DMS53 treated with DMSO at 0.1 percent for 48 hours (cell line): ENCODE measurements at regions not wholly inside any gene's neighbourhood (a gene's known extent, or its start where the extent isn't known, plus 50 kb on each side); places are given as distances from the start of the nearest gene placed in this dataset.

Experiments used
- DNase-seq: peaks from one replicate; lab custom pipeline; 2025; ENCODE audit not compliant: unreplicated experiment; lab: John Stamatoyannopoulos, UW

DNA sequence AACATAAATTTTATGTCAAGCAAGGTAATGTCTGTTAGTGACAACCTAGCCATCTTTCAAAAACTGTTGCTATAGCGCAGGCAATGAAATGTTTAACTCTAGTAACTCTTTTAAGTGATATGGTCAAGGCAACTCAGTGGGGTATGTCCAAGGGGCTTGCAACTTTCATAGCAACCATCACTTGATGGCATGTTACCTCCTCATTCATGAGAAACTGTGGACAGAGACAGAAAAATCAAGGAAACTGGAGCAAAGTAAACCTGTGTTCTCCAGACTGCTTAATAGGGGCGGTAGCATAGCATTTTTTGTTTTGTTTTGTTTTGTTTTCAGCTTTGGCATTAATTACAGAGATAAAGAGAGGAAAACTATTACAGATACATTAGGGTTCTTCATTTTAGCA lies 1456.8 kb upstream of the AGA start:
- no peak for DNase-seq

DNA sequence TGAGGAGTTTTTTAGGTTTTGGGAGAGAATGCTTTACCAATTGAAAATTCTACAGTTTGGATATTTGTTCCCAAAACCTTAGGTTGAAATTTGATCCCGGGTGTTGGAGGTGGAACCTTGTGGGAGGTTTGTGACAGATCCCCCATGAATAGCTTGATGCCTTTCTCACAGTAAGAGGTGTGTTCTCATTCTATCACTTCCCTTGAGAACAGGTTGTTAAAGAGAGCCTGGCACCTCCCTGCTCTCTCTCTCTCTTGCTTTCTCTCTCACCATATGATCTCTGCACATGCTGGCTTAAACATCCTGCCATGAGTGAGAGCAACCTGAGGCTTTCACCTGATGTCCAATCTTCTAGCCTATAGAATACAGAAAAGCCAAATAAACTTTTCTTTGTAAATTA lies 1475.5 kb upstream of the AGA start:
- no peak for DNase-seq

DNA sequence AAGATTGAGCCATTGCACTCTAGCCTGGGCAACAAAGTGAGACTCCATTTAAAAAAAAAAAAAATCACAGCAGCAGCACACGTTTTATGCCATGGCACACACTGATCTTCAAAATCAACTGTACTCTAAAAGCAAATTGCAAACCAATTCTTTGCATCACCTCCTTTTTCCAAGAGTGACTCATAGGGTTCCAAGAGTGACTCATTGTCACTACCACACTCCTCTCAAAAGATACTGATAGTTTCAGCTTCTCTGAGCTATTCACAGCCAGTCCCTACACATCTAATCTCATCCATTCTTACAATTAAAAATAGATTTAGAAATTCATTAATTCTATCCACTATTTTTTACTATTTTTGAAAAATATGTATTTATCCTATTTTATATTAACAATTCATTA lies 1494.9 kb upstream of the AGA start:
- peak; percentile 5 for DNase-seq

DNA sequence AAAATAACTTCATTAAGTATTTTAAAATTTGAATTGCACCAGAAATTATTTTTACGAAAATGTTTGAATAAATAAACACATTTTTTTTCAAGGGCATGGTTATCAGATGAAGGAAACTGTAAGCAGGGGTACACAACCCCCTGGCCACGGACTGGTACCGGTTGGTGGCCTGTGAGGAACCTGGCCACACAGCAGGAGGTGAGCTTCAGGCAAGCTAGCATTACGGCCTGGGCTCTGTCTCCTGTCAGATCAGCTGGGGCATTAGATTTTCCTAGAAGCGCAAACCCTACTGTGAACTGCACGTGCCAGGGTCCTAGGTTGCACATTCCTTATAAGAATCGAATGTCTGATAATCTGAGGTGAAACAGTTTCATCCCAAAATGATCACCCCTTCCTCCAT lies 1499.7 kb upstream of the AGA start:
- DNase-seq, result no peak

DNA sequence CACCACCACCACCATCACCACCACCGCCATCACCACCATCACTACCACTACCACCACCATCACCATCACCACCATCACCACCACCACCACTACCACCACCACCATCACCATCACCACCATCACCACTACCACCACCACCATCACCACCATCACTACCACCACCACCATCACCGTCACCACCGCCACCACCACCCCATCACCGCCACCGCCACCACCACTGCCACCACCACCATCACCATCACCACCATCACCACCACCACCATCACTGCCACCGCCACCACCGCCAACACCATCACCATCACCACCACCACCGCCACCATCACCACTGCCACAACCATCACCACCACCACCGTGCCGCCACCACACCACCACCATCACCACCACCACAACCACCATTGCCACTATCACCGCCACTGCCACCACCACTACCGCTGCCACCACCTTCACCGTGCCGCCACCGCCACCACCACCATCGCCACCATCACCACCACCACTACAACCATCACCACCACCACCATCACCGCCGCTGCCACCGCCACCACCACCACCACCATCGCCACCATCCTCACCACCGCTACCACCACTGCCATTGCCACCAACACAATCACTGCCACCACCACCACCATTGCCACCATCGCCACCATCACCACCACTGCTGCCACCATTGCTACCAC lies 1511.3 kb upstream of the AGA start:
- DNase-seq, result no peak

DNA sequence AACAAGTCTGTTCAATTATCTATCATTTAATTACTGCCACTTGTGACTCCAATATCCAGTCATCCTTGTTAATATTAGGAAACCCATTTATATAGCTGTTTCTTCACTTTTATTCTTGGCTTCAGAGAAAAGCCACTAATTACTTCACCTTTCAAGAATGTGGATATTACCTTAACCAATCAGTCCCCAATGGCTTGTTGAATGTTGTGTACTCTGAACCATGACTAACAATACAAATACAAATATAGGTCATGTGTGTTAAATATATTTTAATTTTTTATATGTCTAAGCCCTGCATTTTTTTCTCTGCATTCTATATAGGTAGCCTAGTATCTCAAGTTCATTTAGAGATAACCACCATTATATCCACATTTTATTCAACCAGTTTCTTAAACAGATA lies 1513.4 kb upstream of the AGA start:
- DNase-seq, result no peak

DNA sequence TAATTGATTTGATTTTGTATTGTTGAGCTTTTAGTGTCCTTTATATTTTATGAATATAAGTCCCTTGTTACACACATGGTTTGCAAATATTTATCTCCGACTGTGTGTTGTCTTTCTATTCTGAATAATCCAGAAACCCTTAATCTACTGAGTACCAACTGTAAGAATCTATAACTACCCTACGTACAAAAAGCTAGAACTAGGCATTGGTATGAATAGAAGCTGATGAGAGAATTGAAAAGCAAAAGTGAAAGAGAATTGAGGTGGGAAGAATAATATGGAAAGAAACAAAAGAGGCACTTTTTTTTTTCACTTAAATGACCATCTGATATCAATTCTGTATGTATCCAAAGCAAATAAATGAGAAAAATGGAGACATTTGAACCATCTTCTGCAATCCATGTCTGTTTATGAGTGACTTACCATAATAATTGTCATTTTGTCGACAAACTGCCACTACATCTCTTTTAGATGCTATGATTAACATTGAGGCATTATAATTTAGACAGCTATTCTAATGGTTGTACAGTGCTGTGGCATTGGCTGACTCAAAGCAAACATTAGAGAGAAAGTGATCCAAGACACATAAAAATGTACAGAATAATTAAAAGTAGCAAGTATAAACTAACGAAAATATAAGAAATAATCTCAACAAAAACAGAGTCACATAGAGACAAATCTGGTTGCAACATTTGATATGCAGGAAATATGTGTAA lies 1516.6 kb upstream of the AGA start:
- no peak for DNase-seq

DNA sequence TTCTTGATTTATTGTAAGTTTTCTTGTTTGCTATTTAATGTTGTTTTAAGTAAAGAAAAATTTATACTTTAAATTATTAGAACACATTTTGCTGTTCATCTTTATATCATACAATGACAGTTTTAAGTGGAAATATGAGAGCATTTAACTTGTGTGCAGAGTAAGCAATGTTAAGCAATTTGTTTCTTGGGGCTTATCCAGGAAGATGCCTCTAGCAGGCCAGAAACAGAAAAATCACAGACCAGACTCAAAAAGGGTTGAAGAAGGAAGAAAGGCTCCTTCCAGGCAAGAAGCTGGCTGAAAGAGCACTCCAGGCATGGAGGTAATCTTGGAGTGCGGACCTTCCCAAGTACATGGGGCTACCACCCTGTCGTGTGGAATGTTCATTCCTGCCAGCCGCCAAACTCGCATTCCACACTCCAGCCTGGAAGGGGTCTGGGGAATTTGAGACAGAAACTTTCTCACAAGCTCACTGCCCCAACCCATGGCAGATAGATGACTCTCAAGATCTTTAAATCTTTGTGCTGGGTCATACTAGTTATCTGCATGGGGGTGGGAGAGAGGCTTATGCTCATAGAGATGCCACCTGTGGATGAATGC lies 1521.3 kb upstream of the AGA start:
- DNase-seq, result no peak

DNA sequence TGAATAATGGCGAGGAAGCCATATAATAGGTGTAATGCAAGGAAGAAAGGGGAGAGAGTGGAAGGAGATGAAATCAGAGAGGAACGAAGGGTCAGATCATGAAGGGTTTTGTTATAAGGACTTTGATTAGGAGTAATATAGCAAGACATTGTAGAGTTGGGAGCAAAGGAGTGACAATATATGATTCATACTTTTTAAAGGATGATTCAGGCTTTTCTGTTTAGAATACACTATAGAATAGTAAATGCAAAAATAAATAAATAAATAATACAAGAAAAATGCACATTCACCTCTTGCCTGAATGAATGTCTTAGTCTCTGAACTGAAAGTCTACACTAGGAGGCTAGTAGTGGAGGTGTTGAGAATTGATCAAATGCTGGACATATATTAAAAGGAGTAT lies 1524.4 kb upstream of the AGA start:
- no peak for DNase-seq

DNA sequence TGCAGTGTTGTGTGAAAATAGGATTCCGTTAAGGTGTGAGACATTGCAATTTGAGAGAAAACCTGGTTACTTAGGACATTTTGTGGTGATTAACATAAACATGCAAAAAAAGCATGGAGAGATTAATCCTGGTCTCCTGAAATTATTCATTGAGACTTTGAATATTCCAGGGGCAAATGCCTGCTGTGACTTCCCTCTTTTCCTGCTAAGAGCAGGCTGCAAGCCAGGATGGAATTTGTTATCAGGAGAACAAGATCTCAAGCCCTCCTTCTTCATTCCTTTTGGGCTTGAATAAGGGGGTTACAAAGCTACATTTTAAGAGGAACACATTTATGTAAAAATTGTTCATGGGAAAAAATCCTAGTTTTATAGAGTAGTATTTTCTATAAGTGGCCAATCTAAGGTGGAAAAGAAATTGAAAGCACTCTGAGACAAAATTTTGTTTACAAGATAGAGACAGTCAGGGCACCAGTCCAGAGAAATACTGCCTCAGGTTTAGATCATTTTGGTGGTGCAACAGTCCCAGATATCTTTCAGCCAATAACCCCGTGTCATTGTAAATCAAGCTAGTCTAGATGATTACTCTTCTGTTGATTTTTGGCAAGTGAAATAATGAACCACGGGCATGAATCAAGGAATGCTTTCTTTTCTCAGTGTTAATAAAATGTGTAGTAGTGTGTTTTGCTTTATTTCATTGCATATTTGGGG lies 1528.3 kb upstream of the AGA start:
- DNase-seq, result no peak

DNA sequence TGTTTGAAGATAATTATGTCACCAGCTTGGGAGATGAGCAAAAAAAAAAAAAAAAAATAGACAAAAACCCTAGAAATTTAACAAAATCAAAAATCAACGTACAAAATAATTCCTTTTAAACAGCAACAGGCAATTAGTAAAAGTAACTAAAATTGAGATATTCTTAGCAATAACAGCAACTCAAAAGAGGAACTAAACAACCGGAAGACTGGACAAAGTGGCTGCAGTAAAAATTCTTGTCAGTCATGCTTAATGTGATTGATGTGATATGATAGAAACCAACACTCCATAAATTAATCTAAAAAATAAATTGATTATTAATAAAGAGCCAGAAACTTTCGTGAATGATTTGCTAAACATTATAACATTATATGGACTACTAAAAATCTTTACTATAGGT lies 1534.6 kb upstream of the AGA start:
- DNase-seq, result no peak

DNA sequence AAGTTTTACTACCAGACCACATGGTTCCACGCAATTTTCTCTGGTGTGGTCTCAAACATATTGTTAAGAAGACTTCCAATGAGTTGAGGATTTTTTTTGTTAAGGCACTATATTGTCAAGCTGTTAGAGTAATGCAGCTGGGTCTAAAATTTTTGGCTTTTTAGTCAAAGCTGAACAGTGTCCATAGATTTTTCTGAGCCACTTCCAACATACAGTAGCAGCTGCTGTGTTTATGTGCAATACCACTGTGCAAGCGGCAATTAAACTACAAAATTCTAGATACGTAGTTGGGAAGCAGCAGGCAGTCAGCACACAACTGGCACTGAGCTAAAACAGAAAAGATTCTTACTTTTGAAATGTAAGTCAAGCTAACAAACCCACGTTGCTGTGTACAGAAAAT lies 1551.1 kb upstream of the AGA start:
- no peak for DNase-seq

DNA sequence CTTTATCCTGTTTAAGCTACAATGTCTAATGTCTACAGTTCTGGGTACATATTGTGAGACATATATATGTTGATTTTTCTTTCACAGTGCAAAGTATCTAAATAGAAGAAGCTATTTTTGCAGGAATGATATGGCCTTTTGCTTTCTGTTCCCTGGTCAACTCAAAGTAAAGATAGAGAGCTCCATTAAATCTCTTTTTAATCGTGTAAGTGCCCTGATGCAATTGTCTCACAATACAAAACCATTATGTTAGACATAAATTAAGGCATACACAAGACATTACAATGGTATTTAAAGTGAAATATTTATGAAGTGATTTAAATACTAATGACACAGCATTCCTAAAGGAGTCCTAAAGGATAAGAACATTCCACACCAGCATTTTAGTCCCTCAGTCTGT lies 1559.7 kb upstream of the AGA start:
- no peak for DNase-seq

DNA sequence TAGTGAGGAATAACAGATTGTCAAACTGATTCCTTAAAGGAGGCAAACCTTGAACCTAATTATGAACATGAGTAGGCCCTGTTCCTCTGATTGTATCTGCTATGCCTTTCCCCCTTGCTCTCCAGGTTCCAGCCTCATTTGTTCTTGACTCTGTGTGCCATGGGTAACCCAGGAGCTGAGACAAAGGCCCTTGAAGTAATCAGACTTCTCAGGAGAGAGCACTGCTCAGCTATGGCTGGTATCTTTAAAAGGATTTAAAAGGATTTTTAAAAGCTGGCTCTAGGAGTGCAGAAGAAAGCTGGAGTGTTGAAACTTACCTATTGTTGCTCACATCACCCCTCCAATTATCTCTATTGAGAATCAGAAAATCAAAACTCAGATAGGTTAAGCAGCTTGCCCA lies 1565.5 kb upstream of the AGA start:
- no peak for DNase-seq

DNA sequence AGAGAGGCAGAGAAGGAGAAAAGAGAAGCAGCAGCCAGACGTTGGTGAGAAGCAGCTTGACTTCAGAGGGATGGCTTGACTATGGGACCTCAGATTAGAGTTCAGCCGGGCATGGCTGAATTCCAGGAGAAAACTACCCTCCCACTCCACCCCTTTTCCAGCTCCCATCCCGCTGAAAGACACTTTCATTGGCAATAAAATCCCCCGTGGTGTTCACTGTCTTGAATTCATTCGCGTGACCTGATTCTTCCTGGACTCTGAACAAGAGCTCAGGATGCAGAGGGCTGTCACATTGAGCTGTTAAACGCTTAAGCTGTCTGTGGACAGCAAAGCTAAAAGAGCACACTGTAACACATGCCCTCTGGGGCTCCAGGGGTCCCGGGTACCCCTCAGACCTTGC lies 1575.3 kb upstream of the AGA start:
- DNase-seq, result peak; percentile 20

DNA sequence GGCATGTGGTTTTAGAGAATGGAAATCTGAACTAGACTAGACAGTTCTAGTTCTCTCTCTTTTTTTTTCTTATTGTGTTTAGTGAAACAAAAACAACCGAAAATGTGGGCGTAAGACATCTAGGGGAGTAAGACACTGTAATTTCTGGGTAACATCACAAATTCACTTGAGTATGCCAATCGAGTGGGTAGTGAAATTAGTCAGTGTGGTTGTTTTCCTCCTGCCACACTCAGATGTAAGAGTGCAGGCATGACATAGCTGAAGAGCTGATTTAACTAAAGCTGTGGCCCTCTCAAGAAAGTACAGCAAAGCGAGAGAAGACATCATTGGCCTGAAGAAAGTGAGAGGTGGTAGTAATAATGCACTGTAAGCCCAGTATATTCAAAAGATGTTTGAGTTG lies 1585.3 kb upstream of the AGA start:
- DNase-seq, result no peak

DNA sequence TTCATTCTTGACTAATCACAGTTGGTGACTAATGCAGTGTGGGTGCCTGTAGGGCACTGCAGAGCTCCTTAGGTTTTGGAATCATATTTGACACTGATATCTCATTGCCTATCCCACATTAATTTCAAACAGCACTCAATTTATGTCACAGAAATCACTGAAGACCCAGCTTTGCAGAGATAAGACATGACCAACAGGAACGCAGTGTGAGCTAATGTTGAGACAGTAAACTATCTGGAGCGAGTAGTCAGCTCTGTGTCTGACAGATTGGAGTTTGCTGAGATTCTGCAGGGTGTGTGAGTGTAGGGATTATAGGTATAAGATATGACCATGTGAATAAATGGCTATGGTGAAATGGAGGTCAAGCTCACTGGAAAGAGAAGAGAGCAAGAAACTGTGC lies 1586.1 kb upstream of the AGA start:
- no peak for DNase-seq

DNA sequence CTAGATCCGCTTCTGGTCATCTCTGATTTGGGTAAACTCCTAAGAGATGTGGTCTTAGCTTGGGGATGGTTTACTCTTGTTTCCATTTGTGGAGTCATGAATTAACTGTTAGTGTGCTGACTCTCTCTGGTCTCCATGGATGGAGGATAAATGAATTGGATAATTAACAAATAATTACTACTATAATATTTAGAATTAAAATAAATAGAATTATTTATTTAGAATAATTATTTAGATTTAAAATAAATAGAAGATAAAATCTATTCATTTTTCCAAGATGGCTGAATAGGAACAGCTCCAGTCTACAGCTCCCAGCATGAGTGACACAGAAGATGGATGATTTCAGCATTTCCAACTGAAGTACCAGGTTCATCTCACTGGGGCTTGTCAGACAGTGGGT lies 1587.4 kb upstream of the AGA start:
- no peak for DNase-seq

DNA sequence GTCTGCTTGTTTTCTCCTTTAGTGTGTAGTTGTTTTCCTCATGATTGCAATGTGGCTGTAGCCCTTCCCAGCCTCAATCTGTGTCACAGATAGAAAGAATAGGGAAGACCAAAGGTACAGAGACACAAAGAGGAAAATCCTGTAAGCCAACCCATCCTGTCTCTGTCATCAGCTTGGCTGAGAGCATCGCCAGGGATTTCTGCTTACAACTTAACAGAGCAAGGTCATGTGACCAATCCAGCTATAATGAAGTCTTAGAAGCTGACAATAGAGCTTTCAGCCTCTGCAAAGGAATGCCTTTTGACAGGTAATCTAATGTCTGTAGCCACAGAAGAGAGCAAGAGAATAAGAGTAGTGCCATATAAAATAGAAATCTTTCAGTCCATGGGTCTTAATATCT lies 1598.0 kb upstream of the AGA start:
- no peak for DNase-seq

DNA sequence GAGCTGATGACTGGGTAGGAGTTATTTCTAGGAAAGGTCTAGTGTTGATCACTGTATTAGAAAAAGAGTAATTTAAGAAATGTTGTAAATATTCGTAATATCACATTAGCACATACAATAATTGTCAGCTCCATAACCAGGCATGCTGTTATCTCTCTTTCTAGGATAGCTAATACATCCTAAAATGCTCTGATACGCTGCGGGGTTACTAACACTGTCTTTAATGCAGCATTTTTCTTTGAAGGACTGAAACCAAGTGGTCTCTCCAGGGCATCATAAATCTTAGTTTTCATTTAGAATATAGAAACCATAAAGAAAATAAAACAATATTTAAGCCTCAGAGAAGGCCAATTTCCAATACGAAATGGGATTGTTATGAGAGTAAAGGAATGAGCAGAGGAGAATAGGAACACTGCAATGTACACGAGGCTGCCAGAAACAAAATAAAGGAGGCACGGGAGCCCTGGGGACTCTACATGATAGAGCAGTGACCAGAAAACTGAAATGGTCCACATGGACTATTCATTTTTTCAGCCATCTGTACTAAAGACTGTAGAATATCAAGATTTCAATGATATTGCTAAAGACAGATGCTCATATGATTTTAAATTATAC lies 1606.7 kb upstream of the AGA start:
- no peak for DNase-seq

DNA sequence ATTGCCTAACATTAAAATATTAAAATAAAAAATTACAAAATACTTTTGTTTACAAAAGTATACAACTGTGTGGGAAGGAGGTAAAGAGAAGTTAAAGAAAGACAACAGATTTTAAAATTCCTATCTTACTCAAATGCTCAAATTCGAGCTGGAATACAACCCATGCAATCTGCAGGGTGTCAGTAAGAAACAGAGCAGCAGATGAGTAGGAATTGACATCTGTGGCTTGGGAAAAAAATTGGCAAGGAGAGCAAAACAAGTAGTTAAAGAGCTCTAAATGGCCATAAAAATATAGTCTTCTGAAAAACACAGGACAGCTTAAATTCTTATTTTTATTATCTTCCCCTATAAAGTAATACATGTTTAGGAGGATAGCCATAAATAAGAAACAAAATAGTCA lies 1609.0 kb upstream of the AGA start:
- no peak for DNase-seq

DNA sequence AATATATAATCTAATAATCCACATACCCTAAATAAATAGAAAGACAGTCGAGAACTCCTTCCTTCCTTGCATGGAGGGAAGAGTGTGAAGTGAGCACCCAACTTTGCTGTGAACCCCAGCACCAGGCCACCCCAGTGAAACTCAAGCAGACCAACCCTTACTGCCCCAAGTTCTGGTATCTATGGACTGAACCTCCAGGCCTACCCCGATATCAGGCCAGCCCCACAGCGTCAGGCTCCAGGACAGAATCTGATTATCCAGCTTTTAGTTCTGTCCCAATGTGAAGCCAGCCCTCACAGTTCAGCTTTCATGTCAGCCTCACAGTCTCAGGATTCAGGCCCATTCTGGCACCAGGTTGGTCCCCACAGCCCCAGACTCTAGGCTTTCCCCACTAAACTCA lies 1617.2 kb upstream of the AGA start:
- no peak for DNase-seq
